B cell (primary cell): ENCODE measurements at regions not wholly inside any gene's neighbourhood (a gene's known extent, or its start where the extent isn't known, plus 50 kb on each side); places are given as distances from the start of the nearest gene placed in this dataset.

Experiments used
- ATAC-seq: fragments of 200-7000 bp; cut with Tn5 transposase; one replicate; pipeline ENCODE4 v1.10.0; 2021; ENCODE audit warnings: low read depth, mild to moderate bottlenecking, moderate number of reproducible peaks, moderate library complexity
- CTCF ChIA-PET: fragments of 350-600 bp; sonication (Branson Sonifier 250); formaldehyde crosslinking; loops from one replicate; lab custom pipeline; 2021; ENCODE audit warnings: antibody characterized with exemption, inconsistent platforms; lab: Charles Lee
- POLR2A ChIA-PET: fragments of 350-600 bp; sonication (Branson Sonifier 250); formaldehyde crosslinking; loops from one replicate; lab custom pipeline; 2021; ENCODE audit warnings: antibody characterized with exemption; lab: Charles Lee
- DNase-seq: peaks from one replicate; pipeline ENCODE4 v3.0.0; 2013
- H2AFZ ChIP-seq: 2 replicates; pipeline ENCODE4 v1.6.1; 2012; ENCODE audit warnings: mild to moderate bottlenecking, low read depth, low read length; ENCODE audit not compliant: insufficient read depth, poor library complexity, severe bottlenecking
- H3K27ac ChIP-seq, 2 donors: 1 replicate in 1 of 2; 2 replicates in 1 of 2; pipeline ENCODE4 v1.5.1; 2012 to 2013; ENCODE audit warnings: low read length in 2 of 2, mild to moderate bottlenecking in 2 of 2, moderate library complexity in 1 of 2
- H3K27me3 ChIP-seq, 4 experiments: fragments of 200-600 bp in 1 of 4; sonication (generic) in 1 of 4; replicated peaks in 1 of 4; 1 replicate in 2 of 4; 2 replicates in 2 of 4; pipeline versions ENCODE4 v1.6.1 to v1.7.0; 2013 to 2016; ENCODE audit warnings: low read length in 3 of 4, mild to moderate bottlenecking in 2 of 4, mixed read lengths in 1 of 4, moderate library complexity in 1 of 4; ENCODE audit not compliant: insufficient read depth in 4 of 4, control insufficient read depth in 3 of 4; ENCODE audit errors: control extremely low read depth in 1 of 4
- H3K36me3 ChIP-seq, 2 experiments: replicated peaks in 1 of 2; 1 replicate in 1 of 2; 2 replicates in 1 of 2; pipeline versions ENCODE4 v1.6.1 to v1.7.1; 2013; ENCODE audit warnings: low read length in 1 of 2; ENCODE audit not compliant: insufficient read depth in 2 of 2, control insufficient read depth in 1 of 2; ENCODE audit errors: control extremely low read depth in 1 of 2, extremely low read depth in 1 of 2
- H3K4me1 ChIP-seq, 2 donors: fragments of 200-600 bp in 1 of 2; sonication (generic) in 1 of 2; 1 replicate in 1 of 2; 2 replicates in 1 of 2; pipeline versions ENCODE4 v1.5.1 to v1.6.1; 2013 to 2017; ENCODE audit warnings: low read length in 2 of 2; ENCODE audit not compliant: control insufficient read depth in 2 of 2, insufficient read depth in 2 of 2
- H3K4me2 ChIP-seq: replicated peaks from 2 replicates; pipeline ENCODE3; 2012; ENCODE audit warnings: mild to moderate bottlenecking, low read depth, low read length; ENCODE audit not compliant: poor library complexity, severe bottlenecking
- H3K4me3 ChIP-seq, 5 experiments: fragments of 200-600 bp in 1 of 5; sonication (generic) in 1 of 5; 1 replicate in 3 of 5; 2 replicates in 2 of 5; pipeline versions ENCODE4 v1.5.1 to v1.7.0; 2011 to 2016; ENCODE audit warnings: low read length in 4 of 5, mild to moderate bottlenecking in 4 of 5, low read depth in 2 of 5, control low read depth in 1 of 5, moderate library complexity in 1 of 5; ENCODE audit not compliant: insufficient read depth in 1 of 5; ENCODE audit errors: control extremely low read depth in 1 of 5, extremely low read depth in 1 of 5
- H3K79me2 ChIP-seq: fragments of 200-600 bp; sonication (generic); one replicate; pipeline ENCODE4 v1.6.0; 2016; ENCODE audit warnings: low read length; ENCODE audit not compliant: control insufficient read depth, insufficient read depth
- H3K9ac ChIP-seq: fragments of 200-600 bp; sonication (generic); 2 replicates; pipeline ENCODE4 v1.6.1; 2017; ENCODE audit warnings: mild to moderate bottlenecking, low read length, moderate library complexity
- H3K9me3 ChIP-seq, 3 donors: one replicate each; pipeline versions ENCODE4 v1.6.1 to v1.7.1; 2013; ENCODE audit warnings: low read length in 2 of 3; ENCODE audit not compliant: control insufficient read depth in 2 of 3, insufficient read depth in 1 of 3; ENCODE audit errors: control extremely low read depth in 1 of 3
- H4K20me1 ChIP-seq: 2 replicates; pipeline ENCODE4 v1.6.0; 2012; ENCODE audit warnings: mild to moderate bottlenecking, low read length; ENCODE audit not compliant: insufficient read depth, control insufficient read depth, poor library complexity, severe bottlenecking
- H3K27ac Mint-ChIP-seq: one replicate; pipeline ENCODE4 v1.8.0; 2021; ENCODE audit warnings: mixed read lengths
- H3K27me3 Mint-ChIP-seq: one replicate; pipeline ENCODE4 v1.8.0; 2021; ENCODE audit warnings: mixed read lengths
- H3K4me1 Mint-ChIP-seq: one replicate; pipeline ENCODE4 v1.8.0; 2021; ENCODE audit warnings: mixed read lengths
- H3K4me3 Mint-ChIP-seq: one replicate; pipeline ENCODE4 v1.8.0; 2021; ENCODE audit warnings: mixed read lengths
- H3K9me3 Mint-ChIP-seq: one replicate; pipeline ENCODE4 v1.8.0; 2022; ENCODE audit warnings: mixed read lengths; ENCODE audit not compliant: insufficient read depth
- EZH2 ChIP-seq: IDR thresholded peaks from 2 replicates; pipeline ENCODE4 v1.6.1; 2012; ENCODE audit warnings: borderline replicate concordance, low read depth, mild to moderate bottlenecking, moderate library complexity, low read length; ENCODE audit not compliant: insufficient read depth, poor library complexity, severe bottlenecking
- WGBS: methylation state at CpG from one replicate; pipeline ENCODE4 v1.1.5; 2013; ENCODE audit warnings: missing lambda C conversion rate; ENCODE audit not compliant: insufficient coverage; 5-methylcytosine and 5-hydroxymethylcytosine counted together
- intact Hi-C: fragments of 100-400 bp; cut with micrococcal nuclease; formaldehyde crosslinking; loops from one replicate; pipeline ENCODE4 v1.10.0; 2022
- TF ChIP-seq, protein P1 (sequence below): fragments of 200-600 bp; IDR thresholded peaks from one replicate; pipeline ENCODE4 v1.8.0; 2022; ENCODE audit warnings: antibody characterized with exemption, mild to moderate bottlenecking

DNA sequence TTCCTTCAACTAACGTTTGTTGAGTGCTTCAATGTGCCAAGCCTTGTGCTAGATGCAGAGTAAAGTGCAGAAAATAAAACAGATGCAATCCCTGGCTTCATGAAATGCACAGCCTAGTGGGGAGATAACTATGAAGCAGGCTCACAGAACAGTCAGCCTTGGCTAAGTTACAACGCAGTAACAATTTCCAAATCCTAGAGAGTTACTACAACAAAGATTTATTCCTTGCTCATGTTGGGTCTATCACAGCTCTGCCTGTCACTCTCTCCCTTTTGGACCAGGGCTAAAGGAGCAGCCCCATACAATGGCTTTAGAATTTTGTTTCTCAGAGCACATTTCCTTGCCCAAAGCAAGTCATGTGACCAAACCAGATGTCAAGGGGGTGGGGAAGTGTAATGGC, 359.8 kb downstream of the ZNF326 start:
- no peak for TF ChIP-seq EZH2
- TF ChIP-seq, protein P1, sequence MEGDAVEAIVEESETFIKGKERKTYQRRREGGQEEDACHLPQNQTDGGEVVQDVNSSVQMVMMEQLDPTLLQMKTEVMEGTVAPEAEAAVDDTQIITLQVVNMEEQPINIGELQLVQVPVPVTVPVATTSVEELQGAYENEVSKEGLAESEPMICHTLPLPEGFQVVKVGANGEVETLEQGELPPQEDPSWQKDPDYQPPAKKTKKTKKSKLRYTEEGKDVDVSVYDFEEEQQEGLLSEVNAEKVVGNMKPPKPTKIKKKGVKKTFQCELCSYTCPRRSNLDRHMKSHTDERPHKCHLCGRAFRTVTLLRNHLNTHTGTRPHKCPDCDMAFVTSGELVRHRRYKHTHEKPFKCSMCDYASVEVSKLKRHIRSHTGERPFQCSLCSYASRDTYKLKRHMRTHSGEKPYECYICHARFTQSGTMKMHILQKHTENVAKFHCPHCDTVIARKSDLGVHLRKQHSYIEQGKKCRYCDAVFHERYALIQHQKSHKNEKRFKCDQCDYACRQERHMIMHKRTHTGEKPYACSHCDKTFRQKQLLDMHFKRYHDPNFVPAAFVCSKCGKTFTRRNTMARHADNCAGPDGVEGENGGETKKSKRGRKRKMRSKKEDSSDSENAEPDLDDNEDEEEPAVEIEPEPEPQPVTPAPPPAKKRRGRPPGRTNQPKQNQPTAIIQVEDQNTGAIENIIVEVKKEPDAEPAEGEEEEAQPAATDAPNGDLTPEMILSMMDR: no peak
- 100% methylated on average over 1 of the region's 2 CpGs for WGBS

GRCh38 chr1:90351019-90351418, 356.1 kb downstream of the ZNF326 start:
- Mint-ChIP-seq H3K4me3 (no peak overlapping the region), H3K9me3 (peaks cover 3% of the 10 kb centered on the region), H3K27me3 (no peaks in the 10 kb centered on the region), H3K27ac (no peak overlapping the region), H3K4me1 (no peaks in the 10 kb centered on the region)
- Histone ChIP-seq H2AFZ (no peak overlapping the region), H4K20me1 (no peaks in the 10 kb centered on the region), H3K36me3 (no peaks in the 10 kb centered on the region), H3K9ac (no peak overlapping the region), H3K27ac (no peak overlapping the region), H3K4me2 (no peak overlapping the region), H3K9me3 (peaks cover 0 to 8% (median 0%) of the 10 kb centered on the region in 3 donors), H3K4me1 (no peaks in the 10 kb centered on the region), H3K79me2 (no peaks in the 10 kb centered on the region), H3K4me3 (no peak overlapping the region), H3K27me3 (no peaks in the 10 kb centered on the region)
- ChIA-PET POLR2A (no interaction called here), CTCF (no interaction called here)
- intact Hi-C loops: no loop called here
- no peak for ATAC-seq
- WGBS: 86% methylated on average over 1 of the region's 2 CpGs
- TF ChIP-seq EZH2: no peak
- TF ChIP-seq, protein P1: no peak
- DNase-seq: no peak

More for the DNA sequence above, 359.8 kb downstream of the ZNF326 start:
- Mint-ChIP-seq H3K4me1 (no peaks in the 10 kb centered on the region), H3K27me3 (no peaks in the 10 kb centered on the region), H3K27ac (no peak overlapping the region), H3K4me3 (no peak overlapping the region), H3K9me3 (no peaks in the 10 kb centered on the region)
- H3K27ac ChIP-seq: no peak overlapping the region
- no peaks in the 10 kb centered on the region for H4K20me1 ChIP-seq
- no peaks in the 10 kb centered on the region for H3K79me2 ChIP-seq
- POLR2A ChIA-PET: no interaction called here
- CTCF ChIA-PET: no interaction called here
- no peak overlapping the region for H3K4me2 ChIP-seq
- peaks cover 0 to under 1% (median 0%) of the 10 kb centered on the region in 3 donors for H3K9me3 ChIP-seq
- intact Hi-C loops: no loop called here
- no peak for ATAC-seq
- no peak for DNase-seq
- no peaks in the 10 kb centered on the region for H3K27me3 ChIP-seq
- no peaks in the 10 kb centered on the region for H3K36me3 ChIP-seq
- H3K4me3 ChIP-seq: no peak overlapping the region
- H3K4me1 ChIP-seq: no peaks in the 10 kb centered on the region
- no peak overlapping the region for H3K9ac ChIP-seq
- H2AFZ ChIP-seq: no peak overlapping the region
